HG02885 (cell line): ENCODE measurements at regions not wholly inside any gene's neighbourhood (a gene's known extent, or its start where the extent isn't known, plus 50 kb on each side); places are given as distances from the start of the nearest gene placed in this dataset.
"Not testable (repeated sequence)": the region's sequence is repeated elsewhere in the genome, so short reads cannot be mapped to it uniquely, and the experiment has no call there.

Experiments used
- ATAC-seq: cut with Tn5 transposase; IDR thresholded peaks from one replicate; pipeline ENCODE4 v1.9.1; 2021; ENCODE audit warnings: mild to moderate bottlenecking; ENCODE audit not compliant: unreplicated experiment, poor library complexity

DNA sequence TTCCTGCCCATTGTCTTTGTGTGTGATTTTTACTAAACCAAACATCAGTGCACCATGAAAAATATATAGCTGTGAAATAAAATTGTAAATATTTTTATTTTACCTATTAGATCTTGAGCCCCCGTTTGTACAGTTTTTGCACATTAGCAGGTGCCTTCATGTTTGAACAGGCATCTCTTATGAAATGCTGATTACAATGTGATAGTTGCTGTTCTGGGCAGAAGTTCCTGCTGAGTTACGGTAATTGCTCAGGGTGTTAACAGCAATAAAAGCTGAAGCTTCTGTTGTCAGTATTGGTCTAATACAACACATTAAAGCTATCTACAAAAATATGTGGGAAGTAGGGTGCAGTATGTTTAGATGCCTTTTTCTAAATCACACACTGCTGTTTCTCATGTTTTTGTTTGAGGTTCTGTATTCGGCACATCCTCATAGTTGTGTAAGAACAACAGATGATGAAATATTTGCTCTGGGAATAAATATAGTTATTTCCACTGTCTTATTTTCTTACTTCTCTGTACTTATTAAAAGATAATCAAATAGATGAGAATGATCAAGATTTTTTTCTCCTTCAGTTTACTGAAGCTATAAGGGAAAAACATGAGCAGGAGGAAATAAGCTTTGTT lies 173.8 kb upstream of the GOLGA6L22 start:
- not testable (repeated sequence) for ATAC-seq

DNA sequence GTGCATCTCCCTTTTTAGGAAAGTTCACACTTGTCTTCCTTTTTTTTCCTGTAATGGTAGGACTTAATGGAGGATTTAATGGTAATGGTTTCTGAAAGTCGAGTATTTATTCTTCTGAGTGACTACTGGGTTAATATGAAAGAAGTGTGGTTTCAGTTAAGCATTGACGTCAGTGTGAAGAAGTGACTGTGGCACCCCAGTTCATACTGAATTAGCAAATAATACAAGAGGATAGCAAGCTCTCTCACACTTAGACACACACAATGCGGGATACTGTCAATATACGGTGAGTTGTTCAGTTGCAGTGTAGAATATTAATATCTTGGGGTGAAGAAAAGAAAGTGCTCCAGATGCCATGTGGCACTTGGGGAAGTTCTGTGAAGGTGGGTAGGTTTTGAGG lies 167.6 kb upstream of the GOLGA6L22 start:
- not testable (repeated sequence) for ATAC-seq

DNA sequence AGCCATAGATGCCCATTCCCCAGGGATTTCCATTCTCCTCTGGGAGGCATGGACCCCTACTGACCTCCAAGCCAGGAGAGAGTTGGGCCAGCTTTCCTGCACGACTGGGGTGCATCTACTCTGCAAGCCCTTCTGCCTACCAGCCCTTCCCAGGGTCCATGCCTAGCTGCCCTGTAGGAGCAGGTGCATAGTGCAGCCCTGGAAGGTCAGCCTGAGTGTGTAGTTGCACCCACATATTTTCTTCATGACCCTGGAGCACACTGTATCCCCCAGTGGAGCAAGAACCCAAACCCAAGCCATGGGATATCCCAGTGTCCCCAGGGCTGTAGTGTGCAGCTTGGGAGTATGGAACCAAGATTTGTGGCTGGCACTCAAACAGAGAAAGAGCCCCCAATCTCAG lies 155.6 kb upstream of the GOLGA6L22 start:
- ATAC-seq = not testable (repeated sequence)
